IMR-90 (cell line): ENCODE measurements at regions not wholly inside any gene's neighbourhood (a gene's known extent, or its start where the extent isn't known, plus 50 kb on each side); places are given as distances from the start of the nearest gene placed in this dataset.

Source experiments
- ATAC-seq: fragments of 200-7000 bp; cut with Tn5 transposase; 2 replicates; pipeline ENCODE4 v1.9.1; 2020; ENCODE audit warnings: low read depth, mild to moderate bottlenecking, moderate library complexity
- BruUV-seq: library from RNA; stranded (reverse); fragments of 400-500 nt; replicated peaks from 2 replicates; lab custom pipeline; 2021; lab: Mats Ljungman, UMichigan
- CTCF ChIA-PET: fragments of 300-600 bp; formaldehyde crosslinking; extraction: SDS; loops from one replicate; lab custom pipeline; 2021; ENCODE audit warnings: antibody characterized with exemption; lab: Yijun Ruan, JAX
- POLR2A ChIA-PET: fragments of 300-600 bp; sonication (Branson Sonifier 250); formaldehyde crosslinking; loops from one replicate; lab custom pipeline; 2022; ENCODE audit warnings: antibody characterized with exemption; ENCODE audit not compliant: unreplicated experiment; lab: Charles Lee
- DNase-seq: peaks from one replicate; pipeline ENCODE4 v3.0.0; 2013
- H2AFZ ChIP-seq: replicated peaks from 2 replicates; pipeline ENCODE3; 2013; ENCODE audit warnings: low read length, mild to moderate bottlenecking; ENCODE audit not compliant: poor library complexity
- H2AK5ac ChIP-seq: 2 replicates; pipeline ENCODE4 v1.6.1; 2013; ENCODE audit warnings: low read depth, low read length, inconsistent platforms
- H2AK9ac ChIP-seq: replicated peaks from 2 replicates; pipeline ENCODE3; 2013; ENCODE audit warnings: mild to moderate bottlenecking, low read depth, low read length, moderate library complexity; ENCODE audit not compliant: poor library complexity
- H2BK120ac ChIP-seq: 2 replicates; pipeline ENCODE4 v1.6.1; 2013; ENCODE audit warnings: low read depth, low read length, inconsistent platforms
- H2BK15ac ChIP-seq: 3 replicates; pipeline ENCODE4 v1.6.1; 2013; ENCODE audit warnings: low read depth, low read length, inconsistent platforms
- H2BK20ac ChIP-seq: 2 replicates; pipeline ENCODE4 v1.6.1; 2013; ENCODE audit warnings: low read depth, mild to moderate bottlenecking, inconsistent platforms, low read length, moderate library complexity
- H2BK5ac ChIP-seq: 2 replicates; pipeline ENCODE4 v1.6.1; 2013; ENCODE audit warnings: mild to moderate bottlenecking, low read depth, low read length, inconsistent platforms; ENCODE audit not compliant: poor library complexity, severe bottlenecking
- H3K14ac ChIP-seq: replicated peaks from 2 replicates; pipeline ENCODE4 v1.6.1; 2013; ENCODE audit warnings: low read depth, low read length, inconsistent platforms
- H3K18ac ChIP-seq: 2 replicates; pipeline ENCODE4 v1.6.1; 2013; ENCODE audit warnings: low read depth, low read length, control low read depth
- H3K23ac ChIP-seq: 2 replicates; pipeline ENCODE4 v1.6.1; 2013; ENCODE audit warnings: low read depth, low read length, inconsistent platforms
- H3K27ac ChIP-seq: 2 replicates; pipeline ENCODE4 v1.5.1; 2013; ENCODE audit warnings: mild to moderate bottlenecking, control low read depth, low read length; ENCODE audit not compliant: insufficient read depth
- H3K27me3 ChIP-seq: 2 replicates; pipeline ENCODE4 v1.6.1; 2013; ENCODE audit warnings: low read length; ENCODE audit not compliant: control insufficient read depth, insufficient read depth
- H3K36me3 ChIP-seq: 2 replicates; pipeline ENCODE4 v1.6.1; 2013; ENCODE audit warnings: low read length, mixed read lengths; ENCODE audit not compliant: control insufficient read depth, insufficient read depth
- H3K4ac ChIP-seq: 2 replicates; pipeline ENCODE4 v1.6.1; 2013; ENCODE audit warnings: low read depth, low read length, inconsistent platforms
- H3K4me1 ChIP-seq: 2 replicates; pipeline ENCODE4 v1.6.1; 2013; ENCODE audit warnings: low read length, mixed read lengths; ENCODE audit not compliant: control insufficient read depth, insufficient read depth
- H3K4me2 ChIP-seq: 2 replicates; pipeline ENCODE4 v1.6.1; 2013; ENCODE audit warnings: low read depth, mild to moderate bottlenecking, control low read depth, low read length, moderate library complexity
- H3K4me3 ChIP-seq: 2 replicates; pipeline ENCODE4 v1.5.1; 2013; ENCODE audit warnings: low read depth, mild to moderate bottlenecking, control low read depth, low read length, moderate library complexity; ENCODE audit not compliant: insufficient read depth
- H3K56ac ChIP-seq: 2 replicates; pipeline ENCODE4 v1.6.1; 2013; ENCODE audit warnings: low read length, inconsistent platforms; ENCODE audit not compliant: insufficient read depth; ENCODE audit errors: extremely low read depth
- H3K79me1 ChIP-seq, 2 experiments: 2 replicates each; pipeline ENCODE4 v1.6.1; 2013; ENCODE audit warnings: low read length in 2 of 2, inconsistent platforms in 1 of 2, low read depth in 1 of 2
- H3K9ac ChIP-seq: 2 replicates; pipeline ENCODE4 v1.6.1; 2013; ENCODE audit warnings: low read depth, low read length, control low read depth
- H3K9me1 ChIP-seq: 2 replicates; pipeline ENCODE4 v1.6.1; 2013; ENCODE audit warnings: low read length, inconsistent platforms; ENCODE audit not compliant: insufficient read depth
- H3K9me3 ChIP-seq: 2 replicates; pipeline ENCODE4 v1.6.1; 2013; ENCODE audit warnings: low read length; ENCODE audit not compliant: control insufficient read depth, insufficient read depth
- H4K20me1 ChIP-seq: 2 replicates; pipeline ENCODE4 v1.6.1; 2013; ENCODE audit warnings: low read length, inconsistent platforms; ENCODE audit not compliant: insufficient read depth
- H4K5ac ChIP-seq: 2 replicates; pipeline ENCODE4 v1.6.1; 2013; ENCODE audit warnings: mild to moderate bottlenecking, low read depth, low read length, control low read depth
- H4K8ac ChIP-seq, 2 experiments: 2 replicates each; pipeline ENCODE4 v1.6.1; 2013; ENCODE audit warnings: low read depth in 2 of 2, low read length in 2 of 2, control low read depth in 1 of 2, inconsistent platforms in 1 of 2
- H4K91ac ChIP-seq: 2 replicates; pipeline ENCODE4 v1.6.1; 2013; ENCODE audit warnings: low read depth, low read length, inconsistent platforms; ENCODE audit not compliant: insufficient read depth
- BHLHE40 ChIP-seq: fragments of 150-350 bp; IDR thresholded peaks from 2 replicates; pipeline ENCODE4 v1.6.1; 2016; ENCODE audit warnings: mild to moderate bottlenecking, low read depth, low read length
- CEBPB ChIP-seq: IDR thresholded peaks from 2 replicates; pipeline ENCODE4 v1.6.1; 2012; ENCODE audit warnings: low read depth, low read length, improper control_type of control experiment
- CHD1 ChIP-seq: IDR thresholded peaks from 2 replicates; pipeline ENCODE4 v1.6.1; 2012; ENCODE audit warnings: low read depth, low read length, improper control_type of control experiment
- CTCF ChIP-seq: conservative IDR thresholded peaks from 2 replicates; pipeline ENCODE4 v1.5.1; 2012; ENCODE audit warnings: mild to moderate bottlenecking, low read depth, low read length, improper control_type of control experiment
- ELK1 ChIP-seq: fragments of 150-350 bp; IDR thresholded peaks from 2 replicates; pipeline ENCODE4 v1.6.1; 2016; ENCODE audit warnings: low read depth, mild to moderate bottlenecking, low read length, moderate library complexity, borderline replicate concordance
- FOS ChIP-seq: fragments of 150-350 bp; IDR thresholded peaks from 2 replicates; pipeline ENCODE4 v1.6.1; 2016; ENCODE audit warnings: low read depth, low read length
- MAFK ChIP-seq: IDR thresholded peaks from 2 replicates; pipeline ENCODE4 v1.6.1; 2012; ENCODE audit warnings: low read depth, low read length, improper control_type of control experiment
- MAZ ChIP-seq: IDR thresholded peaks from 2 replicates; pipeline ENCODE4 v1.6.1; 2012; ENCODE audit warnings: low read depth, mild to moderate bottlenecking, low read length, improper control_type of control experiment, moderate library complexity, borderline replicate concordance
- MXI1 ChIP-seq: IDR thresholded peaks from 2 replicates; pipeline ENCODE4 v1.6.1; 2012; ENCODE audit warnings: low read depth, mild to moderate bottlenecking, low read length, moderate library complexity, borderline replicate concordance
- NFE2L2 ChIP-seq: fragments of 150-350 bp; IDR thresholded peaks from 2 replicates; pipeline ENCODE4 v1.6.1; 2016; ENCODE audit warnings: low read depth, mild to moderate bottlenecking, low read length
- POLR2A ChIP-seq: IDR thresholded peaks from 2 replicates; pipeline ENCODE4 v1.6.1; 2012; ENCODE audit warnings: mild to moderate bottlenecking, low read depth, low read length
- RAD21 ChIP-seq: IDR thresholded peaks from 2 replicates; pipeline ENCODE4 v1.6.1; 2012; ENCODE audit warnings: low read length, improper control_type of control experiment
- RCOR1 ChIP-seq: IDR thresholded peaks from 2 replicates; pipeline ENCODE4 v1.6.1; 2012; ENCODE audit warnings: mild to moderate bottlenecking, low read length, improper control_type of control experiment; ENCODE audit not compliant: insufficient replicate concordance
- RFX5 ChIP-seq: IDR thresholded peaks from 2 replicates; pipeline ENCODE4 v1.8.0; 2012; ENCODE audit warnings: low read depth, mild to moderate bottlenecking, low read length, moderate library complexity
- SMC3 ChIP-seq: fragments of 150-350 bp; IDR thresholded peaks from 2 replicates; pipeline ENCODE4 v1.6.1; 2016; ENCODE audit warnings: low read depth, mild to moderate bottlenecking, antibody characterized with exemption, low read length, moderate library complexity
- USF2 ChIP-seq: fragments of 150-350 bp; IDR thresholded peaks from 2 replicates; pipeline ENCODE4 v1.6.1; 2017; ENCODE audit warnings: mild to moderate bottlenecking, antibody characterized with exemption, low read length, low read depth
- WGBS, 2 experiments: methylation state at CpG; one replicate each; pipeline versions ENCODE4 v1.1.5 to v1.1.7; 2013; ENCODE audit warnings: missing lambda C conversion rate in 2 of 2; ENCODE audit not compliant: insufficient read length in 1 of 2; ENCODE audit errors: extremely low coverage in 2 of 2; 5-methylcytosine and 5-hydroxymethylcytosine counted together
- dilution Hi-C: fragments of 300-500 bp; cut with HindIII; formaldehyde crosslinking; loops from one replicate; pipeline ENCODE4 v1.14.3; 2018; ENCODE audit warnings: low sequenced_read_pairs; ENCODE audit not compliant: unreplicated experiment
- in situ Hi-C: fragments of 300-500 bp; cut with MboI; formaldehyde crosslinking; loops from 3 replicates; pipeline ENCODE4 v1.14.3; 2019; ENCODE audit warnings: low sequenced_read_pairs, inconsistent platforms, mixed read lengths
- intact Hi-C: fragments of 100-400 bp; cut with micrococcal nuclease; formaldehyde crosslinking; loops from 2 replicates; pipeline ENCODE4 v1.10.0; 2022

GRCh38 chr1:90476994-90477393 lies 240.1 kb downstream of the BARHL2 start:
- Histone ChIP-seq H2AK9ac (no peak overlapping the region), H3K9ac (no peak overlapping the region), H3K4me2 (no peak overlapping the region), H3K18ac (no peak overlapping the region), H2BK15ac (no peak overlapping the region), H3K4ac (no peak overlapping the region), H4K8ac (no peak overlapping the region), H2BK120ac (no peak overlapping the region), H2BK20ac (no peak overlapping the region), H2BK5ac (no peak overlapping the region), H3K79me1 (no peaks in the 10 kb centered on the region), H3K9me1 (no peaks in the 10 kb centered on the region), H3K4me3 (no peak overlapping the region), H3K4me1 (no peaks in the 10 kb centered on the region), H2AK5ac (no peak overlapping the region), H3K23ac (no peak overlapping the region), H3K27ac (no peak overlapping the region), H3K27me3 (no peaks in the 10 kb centered on the region), H4K5ac (no peak overlapping the region), H4K20me1 (no peaks in the 10 kb centered on the region), H3K14ac (no peak overlapping the region), H4K91ac (no peak overlapping the region), H3K56ac (no peak overlapping the region), H3K9me3 (no peaks in the 10 kb centered on the region), H3K36me3 (no peaks in the 10 kb centered on the region), H2AFZ (no peak overlapping the region)
- TF ChIP-seq SMC3: no peak
- TF ChIP-seq RAD21: no peak
- TF ChIP-seq POLR2A: no peak
- no peak for TF ChIP-seq FOS
- TF ChIP-seq NFE2L2: no peak
- TF ChIP-seq MAZ: no peak
- TF ChIP-seq RFX5: no peak
- no peak for TF ChIP-seq CTCF
- no peak for TF ChIP-seq CEBPB
- no peak for TF ChIP-seq ELK1
- TF ChIP-seq CHD1: no peak
- TF ChIP-seq BHLHE40: no peak
- no peak for TF ChIP-seq MXI1
- TF ChIP-seq USF2: no peak
- no peak for TF ChIP-seq RCOR1
- TF ChIP-seq MAFK: no peak
- BruUV-seq: no TSS peak
- DNase-seq (no peak), ATAC-seq (no peak)
- ChIA-PET POLR2A (interaction anchor here (0.6 kb wide), 1 partner anchor 1160 kb away, joined by 3 read pairs; no protein-coding TSS in a partner anchor), CTCF (no interaction called here)
- dilution Hi-C loops (no loop called here), in situ Hi-C loops (no loop called here), intact Hi-C loops (no loop called here)
- WGBS, 2 experiments: 69% methylated on average over 2 of the region's 3 CpGs; no CpG with 5 or more reads in 1 of the 2 experiments
